ENCODE measurements at regions not wholly inside any gene's neighbourhood (a gene's known extent, or its start where the extent isn't known, plus 50 kb on each side); places are given as distances from the start of the nearest gene placed in this dataset.

- DNase-seq (ENCODE audit: low read depth), result no peak
These were observed 235.2 kb downstream of the MTX2 start for GRCh38 chr2:176504440-176504839.

- no peak for DNase-seq (ENCODE audit: low read depth)
These were observed 238.5 kb downstream of the MTX2 start for GRCh38 chr2:176507786-176508185.

- no peak for DNase-seq (ENCODE audit: low read depth)
These were observed 239.1 kb downstream of the MTX2 start for GRCh38 chr2:176508374-176508773.

DNA sequence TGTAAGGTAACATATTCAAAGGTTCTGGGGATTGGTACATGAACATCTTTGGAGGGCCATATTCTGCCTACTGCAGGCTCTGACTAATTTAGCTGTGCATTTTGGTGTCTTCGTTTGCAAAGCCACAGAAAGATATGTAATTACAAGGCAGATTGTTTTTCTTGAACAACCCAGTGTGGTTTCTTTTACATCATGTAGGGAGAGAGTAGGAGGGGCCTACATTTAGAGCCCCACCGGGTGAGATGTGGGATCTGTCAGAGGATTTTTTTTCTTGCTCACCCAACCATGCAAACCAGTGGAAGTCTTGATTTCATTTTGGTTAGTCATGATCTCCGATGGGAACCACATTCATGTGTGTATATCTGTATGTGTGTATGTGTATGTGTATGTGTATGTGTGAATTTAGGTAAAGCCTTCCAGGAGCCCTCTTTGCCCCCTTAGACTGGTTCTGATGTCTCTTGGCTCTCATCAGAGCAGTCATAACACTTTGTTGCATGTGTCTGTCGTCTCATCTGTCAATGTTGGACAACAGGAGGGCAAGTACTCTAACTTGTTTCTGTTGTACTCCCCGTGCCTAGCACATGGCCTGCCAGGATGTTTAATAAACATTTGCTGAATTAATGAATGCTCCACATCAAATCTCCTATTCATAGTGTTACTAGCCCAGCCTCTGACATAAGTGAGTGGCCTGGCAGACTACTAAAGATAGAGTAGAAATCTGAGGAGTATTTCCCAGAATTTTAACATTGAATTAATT, 239.9 kb downstream of the MTX2 start:
- DNase-seq (ENCODE audit: low read depth), result no peak

DNA sequence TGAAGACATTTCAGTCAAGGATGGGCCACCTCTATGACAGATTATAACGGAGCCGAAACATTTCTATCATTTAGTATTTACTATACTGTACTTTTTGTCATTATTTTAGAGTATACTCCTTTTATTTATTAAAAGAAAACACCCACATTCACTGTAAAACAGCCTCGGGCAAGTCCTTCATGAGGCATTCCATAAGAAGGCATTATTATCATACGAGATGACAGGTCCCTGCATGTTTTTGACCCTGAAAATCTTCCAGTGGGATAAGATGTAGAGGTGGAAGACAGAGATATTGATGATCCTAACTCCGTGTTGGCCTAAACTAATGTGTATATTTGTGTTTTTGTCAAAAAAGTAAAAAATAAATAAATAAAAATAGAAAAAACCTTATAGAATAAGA, 245.0 kb downstream of the MTX2 start:
- DNase-seq (ENCODE audit: low read depth), result no peak

DNA sequence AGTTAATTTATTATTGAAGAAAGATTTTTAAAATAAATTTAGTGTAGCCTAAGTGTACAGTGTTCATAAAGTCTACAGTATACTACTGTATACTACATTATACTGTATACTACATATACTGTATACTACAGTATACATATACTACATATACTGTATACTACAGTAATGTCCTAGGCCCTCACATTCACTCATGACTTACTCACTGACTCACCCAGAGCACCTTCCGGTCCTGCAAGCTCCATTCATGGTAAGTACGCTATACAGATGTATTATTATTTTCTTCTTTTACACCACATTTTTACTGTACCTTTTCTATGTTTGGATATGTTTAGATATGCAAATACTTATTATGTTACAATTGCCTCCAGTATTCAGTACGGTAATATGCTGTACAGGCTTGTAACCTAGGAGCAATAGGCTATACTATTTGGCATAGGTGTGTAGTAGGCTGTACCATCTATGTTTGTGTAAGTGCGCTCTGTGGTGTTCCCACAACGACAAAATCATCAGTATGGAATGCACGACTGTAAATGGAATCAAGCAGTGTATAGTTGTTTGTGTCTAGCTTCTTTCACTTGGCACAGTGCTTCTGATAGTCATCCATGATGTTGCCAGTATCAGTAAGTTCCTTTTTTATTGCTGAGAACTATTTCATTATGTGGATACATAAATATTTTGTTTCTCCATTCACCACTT, 245.7 kb downstream of the MTX2 start:
- no peak for DNase-seq (ENCODE audit: low read depth)

- DNase-seq (ENCODE audit: low read depth), result no peak
These were observed 246.9 kb downstream of the MTX2 start for GRCh38 chr2:176516051-176516602.

GRCh38 chr2:176518823-176519222, 249.6 kb downstream of the MTX2 start:
- DNase-seq (ENCODE audit: low read depth), result no peak

DNA sequence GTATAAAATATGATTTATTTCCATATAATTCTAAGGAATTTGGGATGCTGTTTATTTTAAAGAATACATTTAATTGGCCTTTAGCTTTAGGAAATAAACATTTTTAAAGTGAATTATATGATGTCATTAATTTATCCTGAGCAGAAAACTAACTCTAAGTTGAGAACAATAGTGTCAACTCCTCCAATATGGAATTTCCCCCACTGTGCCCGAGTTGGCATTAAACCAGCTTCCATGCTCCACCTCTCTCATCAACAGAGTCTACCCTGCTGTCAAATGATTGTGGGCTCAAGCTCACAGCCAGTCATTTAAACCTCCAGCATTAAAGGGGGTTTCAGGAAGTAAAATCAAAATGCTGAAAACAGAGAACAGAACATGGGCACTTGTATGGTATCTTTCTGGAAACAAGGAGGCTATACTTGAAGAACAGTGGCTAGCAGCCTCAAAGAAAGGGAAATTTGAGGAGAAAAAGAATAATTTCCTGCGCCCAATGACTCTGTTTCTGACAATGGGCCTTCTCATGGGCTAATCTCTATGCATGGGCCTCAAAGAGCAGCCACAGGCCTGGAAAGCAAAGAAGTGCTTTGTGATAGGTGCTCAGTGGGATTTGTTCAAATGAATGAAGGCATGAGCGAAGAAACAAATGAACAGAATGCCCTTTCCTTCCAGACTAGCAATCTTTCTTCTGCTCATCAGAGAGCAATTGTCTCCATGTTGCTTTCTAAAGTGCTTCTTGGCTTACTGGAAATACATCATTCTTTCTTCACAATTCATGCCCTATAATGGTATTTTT, 252.8 kb downstream of the MTX2 start:
- DNase-seq (ENCODE audit: low read depth), result no peak

GRCh38 chr2:176525086-176525485, 255.8 kb downstream of the MTX2 start:
- DNase-seq (ENCODE audit: low read depth), result no peak

GRCh38 chr2:176526995-176527901, 258.0 kb downstream of the MTX2 start:
- DNase-seq (ENCODE audit: low read depth), result no peak

- DNase-seq (ENCODE audit: low read depth), result no peak
These were observed 262.4 kb downstream of the MTX2 start for GRCh38 chr2:176531608-176532007.

- DNase-seq (ENCODE audit: low read depth), result no peak
These were observed 264.4 kb downstream of the MTX2 start for GRCh38 chr2:176533505-176534193.

- no peak for DNase-seq (ENCODE audit: low read depth)
These were observed 265.7 kb downstream of the MTX2 start for GRCh38 chr2:176534798-176535466.

DNA sequence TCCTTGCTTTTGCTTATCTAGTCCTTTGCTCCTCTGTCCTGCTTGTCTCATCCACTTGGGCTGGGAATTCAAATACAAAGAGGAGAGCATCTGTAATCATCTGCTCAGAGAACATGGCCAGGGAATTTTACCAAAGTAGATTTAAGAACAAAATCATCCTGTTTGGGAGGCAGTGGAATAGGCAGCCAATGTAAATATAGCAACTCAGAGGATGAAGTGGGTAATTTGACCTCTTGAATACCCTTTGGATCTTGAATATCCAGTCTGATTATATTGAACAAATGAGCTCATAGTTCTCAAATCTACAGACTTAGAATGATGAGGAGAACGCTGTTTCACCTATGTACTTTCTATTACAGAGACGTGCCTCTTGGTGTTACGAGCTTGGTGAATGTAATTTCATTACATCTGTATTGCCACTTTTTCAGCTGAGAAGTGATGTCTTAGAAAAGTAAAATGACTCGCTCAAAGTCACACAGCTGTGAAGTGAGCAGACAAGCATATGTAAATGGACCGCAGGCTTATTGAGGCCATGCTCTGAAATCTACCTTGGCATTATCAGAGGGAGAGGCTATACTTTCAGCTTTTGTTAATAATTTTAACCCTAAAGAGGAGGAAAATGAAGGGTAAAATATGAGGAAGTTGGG, 266.3 kb downstream of the MTX2 start:
- DNase-seq (ENCODE audit: low read depth), result no peak

DNA sequence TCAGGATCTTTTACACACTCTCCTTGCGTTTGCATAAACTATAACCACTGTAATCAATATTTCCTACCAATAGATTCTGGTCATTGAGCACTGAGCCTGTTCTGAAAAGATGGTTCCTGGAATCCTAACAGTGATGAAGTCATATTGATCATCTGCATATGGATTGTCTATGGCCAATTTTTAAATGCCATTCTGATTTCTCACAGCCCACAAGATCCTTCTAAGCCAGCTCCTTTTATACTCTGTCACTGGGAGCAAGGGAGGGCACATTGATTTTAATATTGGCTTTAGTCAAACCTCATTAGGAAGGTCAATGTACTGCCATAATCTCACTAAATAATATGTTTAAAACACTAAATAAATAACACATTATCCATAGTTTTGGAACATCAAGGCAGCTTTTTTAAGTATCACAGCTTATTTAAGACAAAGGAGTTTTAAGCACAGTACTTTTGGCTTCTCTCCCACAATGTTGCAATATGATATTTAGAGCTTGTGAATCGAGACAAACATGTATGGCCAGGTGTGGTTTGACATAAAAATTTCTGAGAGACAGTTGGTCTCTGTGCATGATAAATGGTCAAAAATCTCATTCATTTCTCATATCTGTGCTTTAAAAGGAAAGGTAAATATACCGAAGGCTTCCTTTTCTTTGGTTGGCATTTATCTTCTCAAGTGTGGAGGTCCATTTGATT, 267.3 kb downstream of the MTX2 start:
- no peak for DNase-seq (ENCODE audit: low read depth)

DNA sequence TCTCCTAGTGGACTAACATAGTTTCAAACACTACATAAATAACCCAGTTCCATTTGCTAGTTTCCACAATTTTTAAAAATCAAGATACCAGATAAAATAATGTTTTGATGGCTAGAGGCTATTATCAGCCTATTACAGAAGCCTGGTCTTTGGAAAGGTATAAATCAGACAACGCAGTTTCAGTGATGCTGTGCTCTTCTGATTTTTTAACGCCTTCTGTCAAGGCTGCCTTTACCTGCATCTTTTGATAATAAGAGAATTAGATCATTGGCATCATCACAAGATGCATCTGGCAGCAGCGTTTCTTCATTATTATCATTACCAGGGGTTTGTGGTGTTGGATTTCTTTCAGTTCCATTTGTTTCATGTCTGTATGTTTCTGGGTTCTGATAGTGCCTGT, 268.7 kb downstream of the MTX2 start:
- DNase-seq (ENCODE audit: low read depth), result no peak

DNA sequence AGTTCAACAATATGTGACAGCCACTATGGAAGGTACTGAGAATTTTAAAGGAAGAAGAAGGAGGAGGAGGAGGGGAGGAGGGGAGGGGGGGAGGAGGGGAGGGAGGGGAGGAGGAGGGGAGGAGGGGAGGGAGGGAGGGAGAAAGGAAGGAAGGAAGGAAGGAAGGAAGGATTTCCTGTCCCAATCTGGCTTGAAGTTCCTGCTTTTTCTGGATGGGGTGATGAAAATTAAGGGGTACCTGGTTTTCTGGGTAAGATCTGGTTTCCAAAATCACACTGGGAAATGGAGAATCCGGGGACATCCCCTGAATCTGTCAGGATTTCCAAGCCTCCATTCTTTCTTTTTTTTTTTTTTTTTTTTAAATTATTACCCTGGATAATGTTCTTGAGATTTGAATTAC, 271.8 kb downstream of the MTX2 start:
- DNase-seq (ENCODE audit: low read depth), result no peak

GRCh38 chr2:176542476-176542875, 273.2 kb downstream of the MTX2 start:
- DNase-seq (ENCODE audit: low read depth), result no peak
